Stimulated activated CD8-positive, alpha-beta memory T cell treated with anti-CD3 and anti-CD28 coated beads, Interleukin-4, amount 100 ng/mL, for 1 hour (primary cell): ENCODE measurements at regions not wholly inside any gene's neighbourhood (a gene's known extent, or its start where the extent isn't known, plus 50 kb on each side); places are given as distances from the start of the nearest gene placed in this dataset.

Experiments
- DNase-seq, 2 donors: peaks; one replicate each; pipeline ENCODE4 v3.0.0-alpha.2; 2020; ENCODE audit warnings: low read depth in 2 of 2, low spot score in 1 of 2

- DNase-seq, result no peak
Measured at GRCh38 chr15:62785881-62786828, 256.4 kb upstream of the TPM1 start.

DNA sequence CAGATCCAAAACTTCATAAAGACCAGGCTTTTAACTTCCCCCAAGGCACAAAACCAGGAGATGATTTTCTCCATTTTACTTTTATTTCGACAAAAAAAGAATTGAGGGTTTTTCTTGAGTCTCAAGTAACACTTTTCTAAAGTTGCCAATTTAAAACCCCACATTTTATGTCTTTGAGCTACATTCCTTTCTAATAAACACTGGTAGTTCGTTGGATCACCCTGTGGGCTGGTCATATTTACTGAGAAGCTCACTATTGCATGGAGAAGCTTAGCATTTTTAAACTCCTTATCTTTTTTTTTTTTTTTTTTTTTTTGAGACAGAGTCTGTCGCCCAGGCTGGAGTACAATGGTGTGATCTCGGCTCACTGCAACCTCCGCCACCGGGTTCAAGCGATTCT is 255.1 kb upstream of the TPM1 start:
- no peak for DNase-seq

DNA sequence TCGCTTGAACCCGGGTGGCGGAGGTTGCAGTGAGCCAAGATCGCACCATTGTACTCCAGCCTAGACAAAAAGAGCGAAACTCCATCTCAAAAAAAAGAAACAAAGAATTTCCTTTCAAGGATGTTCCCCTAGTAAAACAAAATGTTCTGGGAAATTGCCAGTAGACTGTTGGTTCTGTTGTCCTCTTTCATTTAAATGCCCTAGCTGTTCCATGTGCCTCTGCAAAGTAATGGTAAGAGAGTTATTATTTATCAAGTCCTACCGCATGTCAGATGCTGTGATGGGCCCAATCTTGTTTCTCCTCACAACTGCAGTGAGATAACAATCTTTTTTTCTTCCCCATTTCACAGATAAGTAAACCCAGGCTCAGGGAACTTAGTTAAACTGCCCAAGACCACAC is 254.3 kb upstream of the TPM1 start:
- DNase-seq, result no peak

DNA sequence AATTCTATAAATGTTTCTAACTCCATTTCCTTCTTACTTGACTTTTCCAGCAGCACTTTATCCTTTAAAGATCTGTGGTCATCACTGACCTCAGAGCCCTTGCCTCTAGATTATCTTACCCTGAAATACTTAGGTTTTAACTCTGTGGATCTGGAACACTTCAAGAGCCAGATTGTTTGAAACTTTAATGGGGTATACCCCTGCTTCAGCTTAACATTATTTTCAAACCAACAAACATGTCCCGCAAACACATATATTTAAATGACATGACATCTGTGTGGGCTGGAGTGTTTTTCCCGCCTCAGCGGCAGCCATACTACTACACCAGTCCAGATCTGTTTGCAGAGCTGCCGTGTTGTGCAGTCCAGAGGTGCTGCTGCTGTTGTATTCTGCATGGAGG is 252.0 kb upstream of the TPM1 start:
- no peak for DNase-seq

- DNase-seq, result no peak
Measured at GRCh38 chr15:62791694-62792093, 250.9 kb upstream of the TPM1 start.

DNA sequence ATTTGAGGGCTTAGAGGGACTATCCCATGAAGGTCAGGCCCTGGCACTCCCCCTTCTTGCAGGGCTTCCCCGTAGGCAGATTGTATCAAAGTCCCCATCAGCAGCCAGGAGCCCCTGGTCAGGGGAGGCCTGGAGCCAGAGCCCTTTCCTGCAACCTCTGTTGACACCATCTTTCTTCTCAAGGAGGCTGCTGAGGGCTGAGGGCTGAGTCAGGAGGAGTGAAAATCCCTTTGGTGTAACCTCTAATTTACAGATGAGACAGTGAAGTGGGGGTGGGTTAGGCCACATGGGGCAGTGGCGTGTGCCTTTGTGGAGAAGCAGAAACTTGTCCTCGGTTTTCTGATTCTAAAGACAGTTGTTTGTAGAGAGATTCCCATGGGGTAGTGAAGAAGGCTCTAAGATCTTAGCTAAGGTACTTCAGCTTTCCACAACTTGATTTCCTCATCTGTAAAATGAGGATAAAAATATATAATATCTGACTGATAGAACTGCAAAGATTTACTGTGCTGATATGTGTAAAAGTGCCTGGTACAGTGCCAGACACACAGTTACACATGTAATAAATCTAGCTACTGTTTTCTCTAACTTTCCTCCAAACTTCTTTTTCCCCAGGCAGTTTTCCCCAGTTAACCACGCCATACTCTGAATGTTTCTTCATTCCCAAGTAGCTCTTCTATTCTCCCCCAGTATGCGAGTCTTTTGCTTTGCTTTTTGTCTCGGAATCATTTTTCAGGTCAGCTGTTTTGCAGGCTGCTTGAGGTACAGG is 249.4 kb upstream of the TPM1 start:
- DNase-seq, result no peak

GRCh38 chr15:62793752-62794144 is 248.8 kb upstream of the TPM1 start:
- DNase-seq, result no peak

DNA sequence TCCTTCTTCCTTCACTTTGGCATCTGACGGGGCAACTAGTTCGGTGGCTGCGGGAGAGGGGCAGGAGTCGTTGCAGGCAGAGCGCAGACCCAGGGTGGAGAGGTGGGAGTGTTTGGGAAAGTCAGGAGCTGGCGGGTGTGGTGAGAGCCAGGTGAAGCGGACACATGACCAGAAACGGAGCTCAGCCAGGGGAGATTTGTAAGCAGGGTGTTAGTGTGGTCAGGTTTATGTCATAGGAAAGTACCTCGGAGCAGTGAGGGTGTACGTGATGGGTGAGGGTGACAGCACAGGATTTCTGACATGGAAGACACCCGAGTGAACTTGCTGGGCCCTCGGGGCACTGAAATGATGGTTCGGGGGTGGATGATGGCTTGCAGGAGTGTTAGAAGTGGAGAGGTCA is 247.4 kb upstream of the TPM1 start:
- DNase-seq, result no peak

DNA sequence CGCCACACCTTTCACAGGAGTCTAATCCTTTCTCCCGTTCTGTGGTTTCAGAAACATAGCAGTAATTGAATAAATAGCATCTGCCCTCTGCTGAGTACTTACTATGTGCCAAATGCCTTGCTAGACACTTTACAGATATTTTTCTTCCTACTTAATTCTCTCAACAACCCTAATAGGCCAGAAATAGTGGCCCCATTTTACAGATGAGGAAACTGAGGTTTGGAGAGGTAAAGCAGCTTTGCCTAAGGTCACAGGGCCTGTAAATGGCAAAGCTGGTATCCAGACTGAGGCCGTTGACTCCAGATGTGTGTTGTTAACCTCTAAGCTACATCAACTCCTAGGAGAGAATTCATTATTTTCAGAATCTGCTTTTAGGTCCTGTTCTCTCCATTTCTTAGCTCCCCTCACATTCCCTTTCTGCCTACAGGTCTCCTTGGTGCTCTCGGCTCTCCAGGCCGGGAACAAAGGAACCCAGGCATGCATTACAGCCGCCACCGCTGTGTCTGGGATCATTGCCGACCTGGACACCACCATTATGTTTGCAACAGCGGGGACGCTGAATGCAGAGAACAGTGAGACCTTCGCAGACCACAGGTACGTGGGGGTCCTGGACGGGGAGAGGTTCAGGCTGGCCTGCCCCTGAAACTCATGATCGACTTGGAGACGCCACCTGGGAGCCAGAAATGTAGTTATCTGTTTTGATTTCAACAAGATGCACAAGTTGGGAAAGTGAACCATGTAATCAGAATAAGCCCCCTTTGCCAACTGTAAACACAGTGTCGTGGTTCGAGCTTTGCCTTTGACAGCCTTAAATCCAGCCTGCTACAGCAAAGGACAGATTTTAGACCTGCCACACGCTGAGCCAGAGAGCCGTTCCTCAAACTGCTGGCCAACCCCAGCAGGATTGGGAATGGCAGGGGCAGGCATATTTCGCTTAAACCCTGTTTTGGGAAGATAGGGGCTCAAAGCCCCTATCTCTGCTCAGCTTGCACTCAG is 246.5 kb upstream of the TPM1 start:
- DNase-seq, result no peak

- no peak for DNase-seq
Measured at GRCh38 chr15:62797171-62797570, 245.4 kb upstream of the TPM1 start.

DNA sequence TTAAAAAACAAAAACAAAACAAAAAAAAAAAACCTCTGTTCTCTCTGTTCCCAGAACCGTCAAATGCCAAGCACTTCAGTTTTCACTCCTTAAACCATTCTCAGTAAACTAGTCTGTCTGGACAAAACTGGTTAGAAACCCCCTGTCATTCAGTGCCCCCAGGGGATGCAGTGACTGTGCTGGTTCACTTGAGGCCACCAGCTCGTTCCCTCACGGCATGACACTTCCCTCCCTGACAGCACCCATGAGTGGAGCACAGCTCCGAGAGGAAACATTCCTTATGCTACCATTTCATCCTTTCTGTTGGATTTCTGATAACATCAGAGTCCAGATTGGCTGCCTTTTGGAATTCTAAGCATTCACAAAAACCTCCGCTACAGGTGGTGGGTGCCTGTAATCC is 244.0 kb upstream of the TPM1 start:
- DNase-seq, result no peak

GRCh38 chr15:62799037-62799436 is 243.5 kb upstream of the TPM1 start:
- no peak for DNase-seq

DNA sequence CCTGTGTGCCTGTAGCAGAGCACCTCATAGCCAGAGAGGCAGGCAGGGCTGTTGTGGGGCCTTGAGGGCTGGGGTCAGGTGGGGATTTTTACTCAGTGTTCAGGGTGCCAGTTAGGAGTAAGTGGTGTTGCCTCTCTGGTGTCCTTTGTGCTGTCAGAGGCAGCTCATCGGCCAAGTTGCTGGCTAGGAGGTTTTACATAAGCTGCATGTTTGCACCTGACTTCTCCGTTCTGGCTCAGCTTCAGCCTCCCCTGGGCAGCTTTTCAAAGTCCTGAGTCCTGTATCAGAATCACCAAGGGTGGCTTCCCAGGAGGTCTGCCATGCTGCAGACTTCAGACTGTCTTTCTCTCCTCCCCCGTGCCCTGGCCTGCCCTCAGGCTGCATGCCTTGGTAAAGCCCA is 242.6 kb upstream of the TPM1 start:
- no peak for DNase-seq

- DNase-seq, result no peak
Measured at GRCh38 chr15:62802612-62803011, 239.9 kb upstream of the TPM1 start.

DNA sequence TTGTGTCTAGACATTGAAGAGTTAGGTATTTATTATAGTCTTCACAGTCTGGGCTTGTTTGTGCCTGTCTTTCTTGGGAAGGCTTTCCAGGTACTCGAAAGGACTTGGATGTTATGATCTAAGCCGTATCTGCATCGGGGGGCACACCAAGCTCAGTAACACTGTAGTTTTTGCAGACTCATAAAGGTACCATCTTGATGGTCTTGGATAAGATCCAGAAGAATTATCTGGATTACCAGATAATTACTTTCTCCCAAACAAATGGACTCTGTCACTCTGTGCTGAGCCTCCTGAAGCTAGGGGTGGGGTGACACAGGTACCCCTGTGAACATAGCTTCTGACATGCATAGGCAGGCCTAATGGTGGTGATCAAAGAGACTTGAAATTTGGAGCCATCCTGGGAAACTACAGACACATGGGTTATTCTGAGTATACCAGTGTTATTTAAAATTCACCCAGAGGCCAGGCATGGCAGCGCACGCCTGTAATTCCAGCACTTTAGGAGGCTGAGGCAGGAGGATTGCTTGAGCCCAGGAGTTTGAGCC is 238.6 kb upstream of the TPM1 start:
- no peak for DNase-seq

DNA sequence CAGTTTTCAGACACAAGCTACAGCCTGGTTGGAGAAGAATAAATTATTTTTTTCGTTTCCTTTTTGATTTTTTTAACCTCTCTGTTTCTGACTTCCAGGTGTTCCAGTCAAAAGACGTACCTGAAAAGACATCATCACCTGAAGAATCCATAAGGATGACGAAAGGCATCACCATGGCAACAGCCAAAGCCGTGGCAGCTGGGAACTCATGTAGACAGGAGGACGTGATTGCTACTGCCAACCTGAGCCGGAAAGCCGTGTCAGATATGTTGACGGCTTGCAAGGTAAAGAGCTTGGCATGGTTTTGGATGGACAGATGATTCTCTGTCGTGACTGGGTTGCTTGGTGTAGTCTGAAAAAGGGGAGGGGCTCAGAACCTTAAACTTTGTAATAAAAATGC is 237.0 kb upstream of the TPM1 start:
- DNase-seq, result no peak

- no peak for DNase-seq
Measured at GRCh38 chr15:62807539-62808130, 234.9 kb upstream of the TPM1 start.

DNA sequence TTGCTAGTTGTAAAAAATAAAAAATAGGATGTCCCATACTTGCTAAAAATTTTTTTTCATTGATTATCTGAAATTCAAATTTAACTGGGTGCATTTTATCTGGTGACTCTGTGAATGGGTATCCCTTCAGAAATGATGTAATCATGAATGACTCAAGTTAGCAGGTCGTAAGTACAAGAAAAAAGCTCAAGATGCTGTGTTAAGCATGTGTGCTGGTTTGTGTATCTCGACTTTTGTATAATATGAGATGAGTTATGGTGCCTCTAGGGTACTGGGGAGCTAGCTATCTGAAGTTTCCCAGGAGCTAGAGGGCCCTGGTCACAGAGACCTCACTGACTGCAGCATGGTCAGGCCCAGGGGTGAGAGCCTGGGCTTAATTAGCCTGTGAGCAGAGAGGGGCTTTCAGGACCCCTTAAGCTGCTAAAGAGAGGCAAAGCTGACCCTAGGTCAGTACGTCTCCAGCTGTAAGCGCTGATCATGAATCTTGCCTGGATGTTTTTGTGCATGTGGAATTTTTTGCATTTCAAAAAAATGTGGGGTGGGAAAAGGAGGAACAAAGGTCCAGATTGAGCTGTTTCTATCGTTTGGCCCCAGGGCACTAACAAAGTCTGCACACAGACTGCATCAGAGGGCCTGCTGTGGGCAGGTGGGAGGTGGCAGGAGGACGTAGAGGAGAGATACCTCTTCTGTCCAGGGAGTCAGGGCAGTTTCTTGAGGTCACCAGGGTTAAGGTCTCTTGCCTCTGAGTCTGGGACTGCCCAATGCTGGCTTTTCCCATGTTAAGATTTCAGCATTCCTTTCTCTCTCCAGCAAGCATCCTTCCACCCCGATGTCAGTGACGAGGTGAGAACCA is 233.2 kb upstream of the TPM1 start:
- DNase-seq, result no peak

DNA sequence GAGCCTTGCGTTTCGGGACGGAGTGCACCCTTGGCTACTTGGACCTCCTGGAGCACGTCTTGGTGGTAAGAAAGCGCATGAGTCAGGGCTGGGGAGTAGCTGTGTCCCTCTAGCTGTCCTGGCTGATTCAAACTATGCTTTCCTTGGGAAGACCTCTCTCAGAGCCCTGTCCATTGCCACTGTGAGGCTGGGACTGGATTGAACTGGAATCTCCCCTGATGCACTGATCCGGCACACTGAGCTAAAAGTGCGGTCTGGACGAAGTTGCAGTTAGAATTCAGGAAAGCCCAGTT is 232.6 kb upstream of the TPM1 start:
- no peak for DNase-seq

DNA sequence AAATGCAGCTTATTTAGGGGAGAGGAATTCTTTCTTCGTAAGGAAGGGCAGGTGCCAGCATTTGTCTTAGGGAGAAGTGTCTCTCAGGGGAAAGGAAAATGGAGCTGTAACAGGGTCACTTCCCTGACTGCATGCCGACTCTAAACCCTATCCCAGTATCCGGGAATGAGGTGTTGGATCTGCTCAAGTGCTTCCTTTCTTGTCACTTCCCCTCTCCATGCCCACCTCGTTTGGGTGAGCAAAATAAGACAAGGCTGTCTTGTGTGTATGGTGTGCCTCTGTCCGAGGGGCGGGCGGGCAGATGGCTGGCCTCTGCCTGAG is 230.1 kb upstream of the TPM1 start:
- no peak for DNase-seq
